ENCODE measurements at regions not wholly inside any gene's neighbourhood (a gene's known extent, or its start where the extent isn't known, plus 50 kb on each side); places are given as distances from the start of the nearest gene placed in this dataset.
"Not testable (repeated sequence)": the region's sequence is repeated elsewhere in the genome, so short reads cannot be mapped to it uniquely, and the experiment has no call there.

DNA sequence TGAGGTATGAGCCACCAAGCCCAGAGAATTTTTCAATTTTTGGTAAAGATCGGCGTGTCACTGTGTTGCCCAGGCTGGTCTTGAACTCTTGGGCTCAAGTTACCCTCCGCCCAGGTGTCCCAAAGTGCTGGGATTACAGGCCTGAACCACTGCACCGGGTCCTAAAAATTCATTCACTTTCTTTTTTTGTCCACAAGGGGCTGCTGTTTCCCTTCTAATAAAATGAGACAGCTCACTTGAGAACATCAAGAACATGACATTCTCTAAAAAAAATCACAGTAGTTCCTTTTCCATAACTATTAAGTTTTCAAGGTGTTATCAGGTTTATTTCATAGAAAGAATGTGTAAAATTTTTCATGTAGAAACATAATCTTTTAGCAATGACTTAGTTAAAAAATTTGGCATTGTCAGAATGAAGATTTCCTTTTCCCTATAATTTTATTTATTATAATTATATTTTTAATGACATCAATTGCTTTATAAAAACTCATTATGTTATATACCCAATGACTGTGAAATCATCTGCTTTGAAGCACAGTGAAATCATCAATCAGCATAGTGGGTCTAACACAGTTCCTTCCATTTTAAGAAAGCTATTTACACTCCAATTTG is 1723.8 kb upstream of the DEFB115 start:
- not testable (repeated sequence) for TF ChIP-seq EZH2 (IDR thresholded peaks at IDR 0.05; ENCODE audit: insufficient read depth, poor library complexity, severe bottlenecking); EZH2phosphoT487 (IDR thresholded peaks at IDR 0.05; ENCODE audit: insufficient read depth, low read depth)
